NCI-H2171 (cell line): ENCODE measurements at regions not wholly inside any gene's neighbourhood (a gene's known extent, or its start where the extent isn't known, plus 50 kb on each side); places are given as distances from the start of the nearest gene placed in this dataset.
"Not testable (repeated sequence)": the region's sequence is repeated elsewhere in the genome, so short reads cannot be mapped to it uniquely, and the experiment has no call there.

Experiments used
- DNase-seq: peaks from one replicate; lab custom pipeline; 2025; lab: John Stamatoyannopoulos, UW

DNA sequence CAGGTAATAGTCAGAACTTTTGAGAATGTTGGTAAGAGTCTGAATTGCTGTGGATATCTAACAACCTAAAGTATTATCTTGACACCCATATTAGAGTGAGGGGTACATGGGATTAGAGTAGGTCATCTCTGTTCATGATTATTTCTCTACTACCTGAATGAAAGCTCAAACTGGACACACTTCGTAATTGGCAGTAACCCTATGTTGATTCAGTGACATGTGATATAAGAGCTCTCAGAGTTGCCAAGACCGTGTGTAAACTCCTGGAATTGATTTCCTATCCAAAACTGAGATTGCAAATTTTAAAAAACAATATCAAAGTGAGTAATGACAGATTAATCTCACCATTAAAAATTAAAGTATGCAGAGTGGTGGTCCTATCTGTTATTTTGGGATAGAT is 214.8 kb upstream of the ARHGEF26 start:
- no peak for DNase-seq

DNA sequence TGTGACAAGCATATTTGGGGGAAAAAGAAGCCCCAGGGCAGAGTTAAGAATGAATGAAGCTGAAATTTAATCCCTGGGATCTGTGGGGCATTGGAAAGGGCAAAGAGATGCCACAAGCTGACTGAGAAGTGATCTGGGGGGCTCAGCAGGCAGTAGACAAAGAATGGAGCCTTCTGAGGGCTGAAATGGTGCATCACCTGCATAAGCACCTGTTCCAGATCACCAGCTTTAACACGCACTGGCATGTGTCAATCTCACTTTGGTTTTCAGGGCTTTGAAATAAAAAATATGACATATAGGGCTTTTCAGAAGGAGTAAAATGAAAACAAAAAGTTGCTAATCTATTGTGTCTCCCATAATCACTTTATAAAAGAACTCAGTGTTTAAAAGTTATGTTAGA is 210.8 kb upstream of the ARHGEF26 start:
- no peak for DNase-seq

DNA sequence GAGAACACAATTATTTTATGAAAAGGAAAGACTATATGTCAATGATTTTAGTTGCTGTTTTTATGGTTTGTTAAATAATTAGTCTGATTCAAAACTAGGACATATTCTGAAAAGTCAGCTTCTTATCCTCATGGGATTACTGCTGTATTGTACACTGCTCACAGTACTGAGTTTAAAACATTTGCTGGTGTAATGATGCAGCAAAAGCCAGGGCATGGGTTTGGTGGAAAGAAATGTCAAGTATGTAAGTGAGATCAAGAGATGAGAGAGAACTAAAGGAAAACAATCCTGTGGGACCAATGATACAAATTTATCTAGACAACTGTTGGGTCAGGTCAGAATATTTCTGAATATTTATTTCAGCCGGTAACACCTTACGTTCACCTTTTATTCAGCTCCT is 210.1 kb upstream of the ARHGEF26 start:
- DNase-seq = no peak

DNA sequence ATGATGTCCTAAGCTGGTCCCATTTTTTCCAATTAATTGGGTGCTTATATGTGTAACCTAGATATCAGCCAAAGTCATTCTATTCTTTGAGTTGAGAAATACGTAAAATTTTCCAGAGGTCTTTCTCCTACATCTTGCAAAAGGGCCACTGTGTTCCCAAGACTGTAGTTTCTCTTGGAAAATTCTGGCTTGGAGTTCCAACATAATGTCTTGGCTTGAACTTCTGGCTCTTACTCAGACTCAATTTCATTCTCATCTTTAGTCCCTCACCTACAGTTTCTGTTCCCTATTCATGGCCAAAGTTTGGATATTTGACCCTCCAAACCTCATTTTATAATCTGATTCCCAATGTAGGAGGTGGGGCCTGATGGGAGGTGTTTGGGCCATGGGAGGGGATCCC is 201.4 kb upstream of the ARHGEF26 start:
- no peak for DNase-seq

DNA sequence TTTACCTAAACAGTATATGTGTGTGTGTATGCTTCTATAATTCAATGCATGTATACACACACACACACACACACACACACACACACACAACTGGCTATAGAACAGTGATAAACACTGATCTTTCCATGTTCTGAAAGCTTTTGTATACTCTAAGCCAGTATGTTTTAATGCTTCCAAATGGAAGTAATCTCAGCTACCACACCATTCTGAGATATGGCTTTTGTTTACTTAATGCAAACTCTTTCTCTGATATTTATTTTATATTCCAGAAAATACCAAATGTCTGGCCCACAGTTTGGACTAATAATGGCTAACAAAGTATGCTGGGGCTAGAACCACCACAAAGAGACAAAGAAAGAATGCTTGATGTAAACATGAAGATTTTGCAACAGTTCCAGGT is 199.4 kb upstream of the ARHGEF26 start:
- DNase-seq = no peak

DNA sequence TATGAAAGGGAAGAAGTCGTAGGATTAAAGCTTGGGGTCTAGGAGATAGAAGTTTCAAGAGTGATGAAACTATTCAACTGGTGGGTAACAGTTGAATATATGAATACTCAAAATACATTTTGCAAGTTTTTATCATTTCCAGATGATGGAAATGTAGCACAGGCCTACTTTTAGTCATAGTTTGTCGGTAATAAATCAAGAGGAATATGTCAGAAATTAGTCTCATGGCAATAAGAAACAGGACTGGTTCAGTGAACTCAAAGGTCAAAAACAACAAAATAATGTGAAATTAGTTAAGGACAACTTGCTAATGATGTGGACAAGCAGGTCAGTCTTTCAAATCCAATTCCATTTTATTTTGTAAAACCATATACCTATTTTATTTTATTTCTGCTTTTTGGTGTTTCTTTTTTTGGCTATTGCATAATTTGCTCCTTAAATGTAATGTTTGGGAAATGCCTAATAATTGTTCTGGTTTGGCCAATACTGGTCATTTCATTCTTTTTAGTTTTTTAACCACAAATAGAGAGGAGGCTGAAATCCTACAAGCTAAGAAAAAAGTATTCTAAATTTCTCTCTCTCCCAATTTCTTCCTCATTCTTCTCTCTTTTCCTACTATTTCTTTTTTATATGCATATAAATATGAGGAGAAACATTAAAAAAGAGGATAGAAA is 195.2 kb upstream of the ARHGEF26 start:
- DNase-seq = no peak

DNA sequence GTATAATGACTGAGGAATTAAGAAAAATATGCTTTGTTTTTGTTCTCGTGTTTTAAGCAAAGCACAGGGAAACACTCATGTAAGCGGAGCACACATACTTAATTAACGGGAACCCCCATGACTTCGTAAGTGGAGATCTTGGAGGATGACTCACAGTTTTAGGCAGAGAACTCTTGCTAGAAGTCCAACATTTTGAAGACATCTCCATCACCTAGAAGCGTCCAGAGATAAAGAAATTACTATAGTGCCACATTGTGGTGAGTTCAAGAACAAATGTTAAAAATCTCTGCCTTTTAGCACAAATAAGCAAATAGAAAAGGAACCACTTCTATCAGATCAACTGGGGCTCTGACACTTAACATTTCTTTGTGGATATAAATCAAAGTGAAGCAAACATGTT is 194.1 kb upstream of the ARHGEF26 start:
- DNase-seq = no peak

DNA sequence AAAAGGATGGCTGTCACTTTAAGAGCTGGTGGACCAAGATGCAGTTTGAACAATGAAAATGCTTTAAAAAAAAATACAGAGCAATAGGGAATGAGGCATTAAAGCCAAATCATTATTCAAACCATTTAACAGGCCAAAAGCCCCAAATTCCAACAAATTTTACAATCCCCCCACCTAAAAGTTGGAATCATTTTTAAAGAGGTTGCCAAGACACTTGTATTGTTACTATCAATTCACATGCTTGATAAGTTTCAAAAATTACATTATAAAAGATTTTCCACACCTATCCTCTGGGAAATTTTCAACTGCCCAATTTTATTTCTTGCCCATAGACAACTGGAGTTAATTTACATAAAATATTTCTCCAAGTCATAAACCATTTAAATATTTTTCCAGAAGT is 192.3 kb upstream of the ARHGEF26 start:
- no peak for DNase-seq

DNA sequence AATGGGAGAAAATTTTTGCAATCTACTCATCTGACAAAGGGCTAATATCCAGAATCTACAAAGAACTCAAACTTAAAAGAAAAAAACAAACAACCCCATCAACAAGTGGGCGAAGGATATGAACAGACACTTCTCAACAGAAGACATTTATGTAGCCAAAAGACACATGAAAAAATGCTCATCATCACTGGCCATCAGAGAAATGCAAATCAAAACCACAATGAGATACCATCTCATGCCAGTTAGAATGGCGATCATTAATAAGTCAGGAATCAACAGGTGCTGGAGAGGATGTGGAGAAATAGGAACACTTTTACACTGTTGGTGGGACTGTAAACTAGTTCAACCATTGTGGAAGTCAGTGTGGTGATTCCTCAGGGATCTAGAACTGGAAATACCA is 187.7 kb upstream of the ARHGEF26 start:
- DNase-seq = not testable (repeated sequence)

DNA sequence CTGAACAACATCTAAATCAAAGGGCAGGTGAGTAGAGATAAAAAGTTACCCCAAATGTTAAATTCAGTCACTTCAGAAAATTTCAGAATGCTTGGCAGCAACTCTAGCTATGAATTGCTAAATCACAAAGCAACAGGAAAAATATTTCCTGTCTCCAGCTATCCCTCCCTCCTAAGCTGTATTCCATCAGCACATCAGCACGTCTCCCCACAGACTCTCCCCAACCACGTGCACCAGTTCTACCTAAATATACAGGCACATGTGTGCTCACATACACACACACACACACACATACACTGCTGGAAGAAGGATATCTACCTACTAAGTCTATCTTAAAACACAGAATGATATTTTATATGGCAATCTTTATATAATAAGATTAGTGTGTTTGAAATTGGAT is 177.1 kb upstream of the ARHGEF26 start:
- no peak for DNase-seq

DNA sequence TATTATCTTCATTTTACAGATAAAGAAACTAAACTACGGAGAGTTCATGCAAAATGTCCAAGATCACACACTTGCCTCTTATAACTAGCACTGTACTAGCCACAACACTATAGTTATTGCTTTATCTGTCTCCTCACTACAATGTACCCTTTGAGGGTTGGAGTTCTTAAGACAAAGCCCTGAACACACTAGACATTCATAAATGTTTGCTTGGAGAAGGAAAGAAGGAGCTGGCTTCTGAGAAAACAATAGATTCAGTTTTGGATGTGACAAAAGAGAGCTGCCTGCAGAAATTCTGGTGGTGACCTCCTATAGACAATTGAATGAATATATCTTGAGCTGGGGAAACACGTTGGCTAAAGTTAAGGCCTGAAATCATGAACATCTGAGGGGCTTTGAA is 169.9 kb upstream of the ARHGEF26 start:
- DNase-seq = no peak

DNA sequence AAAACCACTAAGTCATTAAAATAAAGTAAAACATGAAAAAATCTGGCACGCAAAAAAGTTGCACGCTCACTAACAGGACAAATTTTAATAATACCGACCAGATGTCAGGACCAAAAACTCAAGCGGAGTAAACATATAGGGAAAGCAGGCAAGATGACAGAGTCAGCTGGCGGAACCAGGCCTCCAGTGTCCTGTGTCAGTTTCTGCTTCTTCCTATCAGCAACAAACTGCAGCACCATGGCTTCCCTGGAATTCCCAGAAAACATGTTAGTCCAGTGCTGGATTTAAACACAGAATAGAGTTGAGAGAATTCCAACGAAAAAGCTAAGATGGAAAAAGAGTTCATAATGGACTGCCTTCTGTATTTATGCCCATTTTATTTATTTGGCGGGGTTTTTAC is 169.1 kb upstream of the ARHGEF26 start:
- DNase-seq = no peak

DNA sequence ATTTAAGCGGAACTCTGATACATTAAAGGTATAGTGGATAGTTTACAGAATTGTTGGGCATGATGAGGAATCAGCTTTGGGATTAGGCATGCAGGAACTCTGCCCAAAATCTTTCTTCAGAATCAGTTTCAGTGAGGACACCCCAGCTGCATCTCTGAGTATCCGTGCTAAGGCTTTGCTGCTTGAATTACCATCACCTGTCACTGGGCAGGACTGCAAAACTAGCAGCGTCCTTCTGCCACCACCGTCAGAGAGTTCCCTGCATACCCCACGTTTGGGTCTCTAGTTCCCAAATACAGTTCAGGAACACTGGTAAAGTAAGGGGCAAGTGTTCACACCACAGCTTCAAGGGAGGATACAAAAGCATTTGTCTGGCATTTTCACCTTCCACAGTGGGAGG is 164.6 kb upstream of the ARHGEF26 start:
- DNase-seq = no peak

DNA sequence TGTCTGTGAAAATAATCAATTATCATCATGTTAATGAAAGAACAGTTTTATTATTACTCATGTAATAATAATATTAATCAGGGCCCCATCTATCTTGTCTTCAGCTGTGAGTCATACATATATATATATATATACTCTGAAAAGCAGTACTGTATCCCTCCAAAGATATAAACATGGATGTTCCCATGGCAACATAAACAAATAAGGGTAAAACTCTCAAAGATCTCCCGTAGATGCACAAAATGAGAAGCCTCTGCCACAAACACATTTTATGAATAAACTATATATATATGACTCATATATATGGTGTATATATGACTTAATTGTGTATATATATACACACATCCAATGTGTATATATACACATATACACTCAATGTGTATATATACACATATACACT is 163.8 kb upstream of the ARHGEF26 start:
- DNase-seq = no peak

DNA sequence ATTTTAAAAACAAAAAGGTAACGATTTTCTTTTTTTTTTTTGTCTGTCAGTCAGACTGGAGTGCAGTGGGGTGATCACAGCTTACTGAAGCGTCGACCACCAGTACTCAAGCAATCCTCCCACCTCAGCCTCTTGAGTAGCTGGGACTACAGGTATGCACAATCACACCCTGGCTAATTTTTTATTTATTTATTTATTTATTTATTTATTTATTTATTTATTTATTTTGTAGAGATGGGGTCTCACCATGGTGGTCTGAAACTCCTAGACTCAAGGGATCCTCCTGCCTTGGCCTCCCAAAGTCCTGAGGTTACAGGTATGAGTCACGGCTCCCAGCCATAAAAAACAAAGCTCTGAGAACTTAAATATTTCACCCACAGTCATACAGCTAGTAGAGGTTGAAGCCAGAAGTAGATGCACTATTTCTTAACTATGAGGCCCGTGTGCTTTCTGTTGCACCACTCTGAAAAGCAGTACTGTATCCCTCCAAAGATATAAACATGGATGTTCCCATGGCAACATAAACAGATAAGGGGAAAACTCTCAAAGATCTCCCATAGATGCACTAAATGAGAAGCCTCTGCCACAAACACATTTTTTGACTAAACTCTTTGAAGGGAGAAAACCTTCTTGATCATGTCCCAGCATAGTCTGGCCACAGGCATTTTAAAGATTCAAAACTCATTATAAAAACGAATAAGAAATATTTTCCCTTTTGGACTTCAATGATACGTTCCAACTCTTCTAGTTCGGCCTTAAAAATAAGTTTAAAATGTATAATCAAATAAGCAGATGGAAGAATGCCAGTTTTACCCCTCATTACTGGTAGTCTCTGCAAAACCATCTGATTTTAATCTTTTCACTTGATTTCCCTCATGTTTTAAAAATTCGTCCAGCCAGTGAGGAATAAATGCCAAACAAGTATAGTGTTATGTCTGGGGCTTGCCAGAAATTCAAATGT is 162.3 kb upstream of the ARHGEF26 start:
- no peak for DNase-seq

DNA sequence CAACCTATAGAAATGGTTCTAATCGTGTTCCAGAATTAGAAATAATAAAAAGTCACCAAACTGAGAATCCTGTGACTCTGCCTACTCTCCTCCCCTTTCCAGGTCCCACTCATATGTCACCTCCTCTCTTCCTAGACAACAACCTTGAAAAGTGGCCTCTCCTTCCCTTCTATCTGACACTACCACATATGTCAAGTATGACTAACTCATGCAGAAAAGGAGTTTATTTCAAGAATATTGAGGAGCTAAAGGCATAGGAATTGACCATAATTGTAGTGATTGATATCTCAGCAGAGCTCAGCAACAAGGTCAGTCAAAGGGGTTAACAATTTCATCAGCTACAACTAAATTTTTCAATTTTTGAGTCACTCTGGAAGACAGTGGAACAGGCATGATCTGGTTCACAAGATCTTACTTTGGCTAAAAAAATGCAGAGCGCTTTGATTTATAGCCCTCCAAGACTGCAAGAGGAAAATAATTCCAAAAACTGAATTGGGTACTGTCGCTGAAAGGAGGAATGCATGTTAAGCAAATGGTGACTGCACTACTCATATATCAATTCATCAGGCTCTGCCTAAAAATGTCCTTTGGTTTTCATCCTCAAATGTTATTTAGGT is 160.6 kb upstream of the ARHGEF26 start:
- DNase-seq = no peak

DNA sequence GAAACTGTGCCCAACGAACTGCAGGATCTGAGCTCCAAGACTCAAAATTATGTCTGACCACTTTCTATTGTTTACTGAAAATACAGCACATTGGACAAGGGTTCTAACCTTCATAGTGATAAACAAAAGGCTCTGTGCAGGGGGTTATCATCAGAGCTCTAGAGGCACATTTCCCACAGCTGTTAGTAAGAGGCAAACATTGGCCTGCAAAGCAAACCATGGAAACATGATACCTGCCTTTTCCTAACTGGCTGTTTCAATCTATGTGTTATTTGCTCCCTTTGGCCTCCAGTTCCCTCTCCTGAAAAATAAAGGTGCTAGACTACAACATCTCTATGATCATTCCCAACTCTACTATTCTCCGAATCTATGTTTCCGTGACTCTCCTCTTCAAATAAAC is 159.7 kb upstream of the ARHGEF26 start:
- DNase-seq = no peak

DNA sequence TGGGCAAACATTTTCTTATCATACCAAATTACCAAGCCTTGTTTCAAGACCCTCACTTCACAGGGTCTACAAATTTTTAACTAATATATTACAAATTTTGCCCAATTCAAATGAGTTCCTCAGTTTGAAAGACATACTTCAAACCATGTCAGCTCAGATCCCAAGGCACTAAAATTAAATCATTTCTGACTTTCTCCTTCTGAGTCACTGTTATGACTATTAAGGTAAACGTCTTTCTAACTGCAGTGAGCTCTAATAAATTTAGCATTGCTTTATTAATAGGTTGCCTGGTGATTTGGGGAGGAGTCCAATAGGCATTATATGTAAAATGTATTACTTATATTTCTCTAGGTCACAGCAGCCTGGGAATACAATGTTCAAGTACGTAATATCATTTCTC is 158.2 kb upstream of the ARHGEF26 start:
- DNase-seq = no peak

DNA sequence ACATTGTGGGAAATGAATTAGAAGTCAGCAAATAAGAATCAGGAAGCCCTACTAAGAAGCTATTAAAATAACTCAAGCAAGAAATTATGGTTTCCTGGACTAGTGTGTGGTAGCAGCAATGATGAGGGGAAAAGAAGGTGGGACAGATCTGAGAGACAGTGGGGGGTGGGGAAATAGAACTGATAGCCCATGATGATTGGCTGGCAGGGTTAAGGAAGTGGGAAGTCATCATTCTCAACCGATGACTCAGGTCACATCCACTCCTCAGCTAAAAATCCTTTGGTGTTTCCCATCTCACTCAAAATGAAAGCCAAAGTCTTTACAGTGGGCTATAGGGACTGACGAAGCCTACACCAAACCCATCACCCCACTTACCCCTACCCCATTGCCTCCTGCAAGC is 153.9 kb upstream of the ARHGEF26 start:
- DNase-seq = no peak

DNA sequence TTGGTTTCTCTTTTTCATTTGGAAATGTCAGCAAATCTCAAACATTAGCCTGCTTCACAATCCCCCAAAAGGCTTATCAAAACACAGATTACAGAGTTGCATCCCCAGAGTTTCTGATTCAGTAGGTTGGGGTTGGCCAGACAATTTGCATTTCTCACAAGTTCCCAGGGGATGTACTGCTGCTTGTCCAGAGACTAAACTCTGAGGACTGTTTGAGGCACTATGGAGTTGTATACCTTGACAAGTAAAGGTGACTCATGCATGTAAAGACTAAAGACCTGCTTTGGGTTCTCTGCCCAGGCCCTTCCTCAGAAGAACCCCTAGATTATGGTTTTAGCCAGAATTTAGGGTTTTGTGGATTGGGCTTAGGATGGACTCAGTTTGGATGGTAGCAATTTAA is 151.1 kb upstream of the ARHGEF26 start:
- DNase-seq = no peak

DNA sequence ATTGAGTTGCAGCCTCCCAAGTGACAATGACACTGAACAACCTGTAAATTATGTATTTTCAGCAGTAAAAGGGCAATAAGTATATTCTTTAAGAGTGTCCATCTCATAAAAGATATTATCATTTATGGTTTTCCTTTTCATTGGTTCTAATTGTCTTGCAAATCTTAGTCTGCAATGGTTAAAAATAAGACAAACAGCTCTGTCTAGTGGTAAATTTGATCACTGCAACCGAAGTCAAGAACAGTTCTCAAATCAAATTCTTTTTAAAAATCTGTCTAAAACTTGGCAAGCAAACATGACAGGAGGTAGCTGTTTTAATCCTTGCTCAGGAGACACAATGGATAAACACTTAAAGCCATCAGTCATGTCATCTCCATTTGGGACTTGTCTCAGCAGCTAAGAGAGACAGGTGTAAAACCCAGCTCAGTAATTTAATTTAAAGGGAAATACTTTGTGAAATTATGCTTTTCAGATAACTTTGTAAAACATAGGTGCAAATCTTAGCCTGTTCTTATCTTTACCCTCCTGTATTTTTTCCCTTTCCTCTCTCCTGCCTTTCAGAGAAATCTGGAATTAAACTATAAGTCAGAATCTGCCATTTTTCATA is 150.3 kb upstream of the ARHGEF26 start:
- DNase-seq = no peak

DNA sequence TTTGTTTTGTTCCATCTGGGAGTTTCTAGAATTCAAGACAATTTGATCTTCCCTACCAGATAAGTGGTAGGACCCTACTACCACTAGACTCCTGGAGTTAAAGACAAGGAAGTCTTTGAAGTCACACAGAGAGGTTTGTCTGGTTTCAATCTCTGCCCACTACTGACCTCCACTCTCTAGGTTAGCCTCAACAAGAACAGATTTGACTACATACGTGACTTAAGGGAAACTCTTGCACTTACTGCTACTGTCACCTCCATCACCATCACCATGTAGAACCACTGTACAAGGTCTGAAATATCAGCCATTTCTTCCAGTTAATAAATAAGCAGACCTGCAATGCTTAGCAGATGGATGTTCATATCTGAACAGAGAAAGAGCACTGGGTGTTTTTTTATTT is 148.3 kb upstream of the ARHGEF26 start:
- no peak for DNase-seq
